Stimulated activated CD4-positive, alpha-beta T cell treated with anti-CD3 and anti-CD28 coated beads, Interleukin-1b, Interleukin-23, amount 100 ng/mL, for 24 hours (primary cell): ENCODE measurements at regions not wholly inside any gene's neighbourhood (a gene's known extent, or its start where the extent isn't known, plus 50 kb on each side); places are given as distances from the start of the nearest gene placed in this dataset.
A peak's percentile ranks its signal among the peaks of the same experiment; 100 is the strongest.
"Not testable (repeated sequence)": the region's sequence is repeated elsewhere in the genome, so short reads cannot be mapped to it uniquely, and the experiment has no call there.

ENCODE experiments used
- DNase-seq, 4 experiments: peaks; one replicate each; pipeline ENCODE4 v3.0.0-alpha.2; 2020; ENCODE audit warnings: low read depth in 4 of 4, low spot score in 1 of 4

DNA sequence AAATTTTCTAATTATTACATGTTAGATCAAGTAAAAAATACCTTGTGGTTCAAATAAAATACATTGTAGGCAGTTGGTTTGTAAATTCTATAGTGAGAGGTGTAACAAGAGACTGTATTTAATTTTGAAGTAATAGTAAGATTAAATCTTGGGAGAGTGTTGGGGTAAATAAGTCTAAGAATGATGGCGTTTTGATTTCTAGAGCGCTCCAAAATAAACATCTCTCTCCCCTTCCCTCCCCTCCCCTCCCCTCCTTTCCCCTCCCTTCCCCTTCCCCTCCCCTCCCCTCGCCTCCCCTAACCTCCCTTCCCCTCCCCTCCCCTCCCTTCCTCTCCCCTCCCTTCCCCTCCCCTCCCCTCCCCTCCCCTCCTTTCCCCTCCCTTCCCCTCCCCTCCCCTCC lies 200.6 kb upstream of the EEF2KMT start:
- no peak for DNase-seq

GRCh38 chr16:5296176-5296575 lies 198.6 kb upstream of the EEF2KMT start:
- no peak for DNase-seq

GRCh38 chr16:5295304-5295703 lies 197.7 kb upstream of the EEF2KMT start:
- not testable (repeated sequence) for DNase-seq

DNA sequence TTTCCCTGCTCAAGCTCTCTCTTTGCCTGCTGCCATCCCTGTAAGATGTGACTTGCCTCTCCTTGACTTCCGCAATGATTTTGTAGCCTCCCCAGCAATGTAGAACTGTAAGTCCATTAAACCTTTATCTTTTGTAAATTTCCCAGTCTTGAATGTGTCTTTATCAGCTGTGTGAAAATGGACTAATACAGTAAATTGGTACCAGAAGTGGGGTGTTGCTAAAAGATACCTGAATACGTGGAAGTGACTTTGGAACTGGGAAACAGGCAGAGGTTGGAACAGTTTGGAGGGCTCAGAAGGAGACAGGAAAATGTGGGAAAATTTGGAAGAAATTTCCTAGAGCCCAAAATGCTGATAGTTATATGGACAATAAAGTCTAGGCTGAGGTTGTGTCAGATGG lies 184.6 kb upstream of the EEF2KMT start:
- DNase-seq, result not testable (repeated sequence)

DNA sequence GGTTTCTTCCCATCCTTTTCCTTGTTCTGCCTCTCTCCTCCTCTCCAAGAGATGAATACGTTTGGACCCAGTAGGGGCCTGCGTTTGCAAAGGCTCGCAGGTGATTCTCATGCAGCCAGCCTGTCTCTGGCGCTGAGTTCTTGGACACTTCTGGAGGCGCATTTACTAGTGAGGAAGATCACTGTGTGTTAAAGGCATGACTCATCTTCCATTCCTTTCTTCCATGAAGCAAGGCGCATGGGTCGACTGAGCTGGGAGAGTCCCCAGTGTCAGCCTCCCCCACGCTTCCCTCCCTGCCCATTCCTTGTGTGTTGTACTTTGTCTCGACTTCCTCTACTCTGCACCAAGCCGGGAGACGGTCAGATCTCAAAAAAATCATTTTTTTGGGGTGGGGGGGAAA lies 159.9 kb upstream of the EEF2KMT start:
- no peak for DNase-seq

DNA sequence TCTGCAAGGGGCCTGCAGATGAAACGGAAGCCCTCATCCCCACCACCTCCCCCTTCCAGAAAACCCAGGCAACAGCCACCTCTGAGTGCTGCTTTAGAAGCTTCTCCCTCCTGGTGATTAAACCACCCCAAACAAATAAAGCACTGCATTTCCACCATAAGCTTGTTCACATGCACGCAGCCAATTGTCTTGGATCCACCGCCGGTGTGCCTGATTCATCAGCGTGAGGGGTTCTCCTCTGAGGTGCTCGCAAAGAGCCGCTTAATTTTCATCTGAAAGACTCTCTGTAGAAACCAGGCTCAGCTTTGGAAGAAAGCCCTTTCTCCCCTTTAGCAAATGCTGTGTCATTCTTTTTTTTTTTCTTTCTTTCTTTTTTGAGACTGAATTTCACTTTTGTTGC lies 155.2 kb upstream of the EEF2KMT start:
- DNase-seq, result no peak

GRCh38 chr16:5247403-5247802 lies 149.8 kb upstream of the EEF2KMT start:
- not testable (repeated sequence) for DNase-seq

DNA sequence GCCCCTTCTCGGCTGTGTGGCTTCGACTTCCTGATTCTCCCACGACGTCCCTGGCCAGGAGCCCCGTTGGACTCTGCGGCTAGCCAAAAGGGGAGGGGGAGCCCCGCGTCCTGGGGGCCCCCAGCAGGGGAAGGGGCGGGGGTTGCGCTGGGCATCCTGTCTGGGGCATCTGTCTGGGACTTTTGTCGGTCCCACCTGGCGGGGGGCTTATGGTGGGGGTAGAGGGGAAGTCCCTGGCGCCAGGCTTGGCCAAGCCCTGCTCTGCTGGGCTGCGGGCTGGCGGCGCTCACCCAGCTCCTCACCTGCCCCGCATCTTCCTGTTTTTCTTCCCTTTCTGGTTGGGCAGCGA lies 142.7 kb upstream of the EEF2KMT start:
- DNase-seq, result not testable (repeated sequence)

GRCh38 chr16:5239472-5240277 lies 142.1 kb upstream of the EEF2KMT start:
- peak; percentile 28 to 60 (median 32) for DNase-seq

DNA sequence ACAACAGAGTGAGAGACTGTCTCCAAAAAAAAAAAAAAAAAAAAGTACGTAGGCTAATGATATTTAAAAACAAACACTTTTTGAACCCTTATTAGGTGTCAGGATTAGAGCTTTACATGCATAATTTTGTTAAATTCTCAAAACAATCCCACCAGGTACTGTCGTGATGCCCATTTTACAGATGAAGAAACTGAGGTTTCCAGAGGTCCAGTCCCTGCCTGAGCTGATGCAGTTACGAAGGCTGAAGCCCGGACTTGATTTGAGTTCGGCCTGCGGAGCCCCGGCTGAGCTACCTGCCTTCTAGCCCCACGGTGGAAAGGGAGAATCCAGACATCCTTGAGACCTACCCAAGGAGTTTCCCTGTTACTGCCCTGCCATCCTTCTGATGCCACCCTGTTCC lies 137.5 kb upstream of the EEF2KMT start:
- no peak for DNase-seq

DNA sequence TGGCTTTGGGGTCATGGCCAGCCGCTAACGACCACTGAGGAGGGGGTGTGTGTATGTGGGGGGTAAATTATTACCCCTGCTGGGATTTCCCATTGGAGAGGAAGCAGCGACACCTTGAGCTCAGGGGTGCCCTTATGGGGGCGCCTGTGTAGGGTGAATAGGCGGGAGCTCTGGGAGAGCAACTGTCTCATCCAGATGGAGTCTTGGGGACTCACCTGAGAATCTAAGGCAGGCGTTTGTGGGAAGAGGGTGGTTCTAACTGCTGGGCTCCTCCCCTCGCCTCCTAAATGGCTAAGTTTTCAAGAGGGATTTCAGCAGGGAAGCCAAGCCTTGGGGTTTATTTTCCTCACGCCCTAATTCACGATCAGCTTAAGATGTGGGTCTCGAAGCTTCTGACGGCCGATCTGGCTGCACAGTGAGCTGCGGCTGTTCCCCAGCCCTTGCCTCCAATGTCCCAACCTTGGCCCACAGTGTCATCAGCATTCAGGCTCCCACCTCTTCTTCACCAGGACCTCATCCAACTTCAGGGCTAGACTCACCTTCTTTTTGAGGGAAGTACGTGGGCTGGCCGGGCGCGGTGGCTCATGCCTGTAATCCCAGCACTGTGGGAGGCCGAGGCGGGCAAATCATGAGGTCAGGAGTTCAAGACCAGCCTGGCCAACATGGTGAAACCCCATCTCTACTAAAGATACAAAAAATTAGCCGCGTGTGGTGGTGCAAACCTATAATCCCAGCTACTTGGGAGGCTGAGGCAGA lies 136.9 kb upstream of the EEF2KMT start:
- DNase-seq, result no peak

- no peak for DNase-seq
Measured at GRCh38 chr16:5231246-5231759, 133.7 kb upstream of the EEF2KMT start.

GRCh38 chr16:5228369-5228768 lies 130.8 kb upstream of the EEF2KMT start:
- DNase-seq, result no peak

DNA sequence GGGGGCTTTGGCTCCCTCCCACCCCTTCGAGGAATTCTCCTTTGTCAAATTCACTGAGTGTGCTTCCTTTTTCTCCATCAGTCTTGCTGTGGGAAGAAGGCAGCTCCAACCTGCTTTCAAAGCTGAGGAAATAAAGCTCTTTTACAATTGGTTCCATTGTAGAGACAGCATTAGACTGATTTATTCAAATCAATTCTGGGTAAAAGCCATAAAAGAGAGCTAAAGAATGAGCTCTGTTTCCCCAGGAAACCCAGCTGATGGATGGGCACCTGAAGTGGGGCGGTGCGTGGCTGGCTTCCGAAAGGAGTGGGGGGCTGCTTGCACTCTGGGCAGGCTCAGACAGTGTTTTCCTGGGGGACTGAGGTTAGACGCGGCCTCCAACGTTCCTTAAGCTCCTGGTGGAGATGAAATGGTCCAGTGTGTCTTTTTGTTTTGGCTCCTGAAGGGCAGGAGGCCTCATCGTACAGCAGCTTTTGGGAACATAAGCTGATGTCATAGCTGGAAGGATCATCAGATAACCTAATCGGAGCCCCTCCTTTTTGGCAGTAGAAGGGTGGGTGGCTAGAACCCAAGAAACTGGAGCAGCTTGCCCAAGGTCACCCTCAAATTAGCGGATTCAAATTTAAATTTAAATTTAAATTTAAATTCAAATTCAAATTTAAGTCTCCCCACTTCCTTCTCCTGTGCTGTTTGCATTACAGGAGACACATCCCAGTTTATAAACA lies 128.5 kb upstream of the EEF2KMT start:
- no peak for DNase-seq

GRCh38 chr16:5222761-5223160 lies 125.2 kb upstream of the EEF2KMT start:
- no peak for DNase-seq

GRCh38 chr16:5221831-5222230 lies 124.2 kb upstream of the EEF2KMT start:
- not testable (repeated sequence) for DNase-seq

DNA sequence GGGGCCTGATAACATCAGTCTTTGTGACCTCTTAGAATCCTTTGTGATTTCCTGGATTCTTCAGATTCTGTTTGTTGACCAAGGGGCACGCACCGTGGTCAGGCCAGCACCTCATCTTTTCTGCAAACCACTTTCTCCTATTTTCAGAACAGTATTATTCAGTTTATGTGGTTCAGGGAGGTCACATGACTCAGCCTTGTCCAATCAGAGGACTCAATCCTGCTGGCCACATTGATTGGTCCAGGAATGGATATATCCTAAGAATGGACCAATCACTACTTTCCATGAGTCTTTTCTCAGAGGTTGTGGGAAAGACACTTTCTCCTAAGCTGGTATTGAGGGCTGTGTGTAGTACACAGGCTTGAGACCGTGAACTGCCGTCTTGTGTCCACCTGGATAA lies 123.1 kb upstream of the EEF2KMT start:
- no peak for DNase-seq

DNA sequence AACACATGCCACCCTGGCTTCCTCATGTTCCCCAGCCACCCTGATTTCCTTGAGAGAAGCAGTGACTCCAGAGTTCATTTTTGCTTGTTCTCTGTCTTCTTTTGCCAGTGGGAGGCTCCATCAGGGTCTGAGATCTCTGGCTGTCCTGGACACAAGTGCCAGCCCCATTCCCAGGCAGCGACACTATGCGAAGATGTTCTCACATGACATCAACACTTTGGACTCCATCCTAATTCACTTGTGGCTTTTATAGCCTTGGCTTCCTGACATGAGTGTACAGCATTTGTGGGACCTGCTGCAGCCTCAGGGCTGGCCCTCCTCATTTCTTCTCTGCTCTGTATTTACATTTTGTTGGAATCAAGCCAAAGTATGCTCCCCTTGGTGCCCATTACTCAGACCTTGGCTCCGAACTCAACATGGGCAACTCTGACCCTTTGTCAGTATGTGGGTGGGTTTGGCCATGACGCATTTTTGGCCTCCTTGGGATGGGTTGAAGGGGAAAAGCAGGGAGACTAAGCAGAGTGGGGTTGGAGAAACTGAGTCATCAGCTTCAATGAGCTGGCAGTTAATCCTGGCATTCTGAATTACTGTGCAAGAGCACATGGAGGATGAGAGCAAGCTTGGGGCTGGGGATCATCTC lies 119.0 kb upstream of the EEF2KMT start:
- DNase-seq, result no peak

- DNase-seq, result no peak
Measured at GRCh38 chr16:5215901-5216300, 118.3 kb upstream of the EEF2KMT start.

DNA sequence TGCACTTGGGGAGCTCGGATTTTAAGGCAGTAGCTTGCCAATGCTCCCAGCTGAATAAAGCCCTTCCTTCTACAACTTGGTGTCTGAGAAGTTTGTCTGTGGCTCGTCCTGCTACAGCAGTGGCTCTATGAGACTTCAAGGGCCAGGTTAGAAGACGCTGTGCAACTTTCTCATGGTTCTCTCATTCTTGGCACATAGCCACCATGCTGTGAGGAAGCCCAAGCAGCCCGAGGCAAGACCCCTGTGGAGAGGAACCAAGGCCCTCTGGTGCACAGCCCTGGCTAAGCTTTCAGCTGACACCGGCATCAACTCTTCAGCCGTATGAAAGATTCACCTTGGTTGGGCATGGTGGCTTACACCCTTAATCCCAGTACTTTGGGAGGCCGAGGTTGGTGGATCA lies 116.9 kb upstream of the EEF2KMT start:
- no peak for DNase-seq

- not testable (repeated sequence) for DNase-seq
Measured at GRCh38 chr16:5212501-5212900, 114.9 kb upstream of the EEF2KMT start.
